HUES6 (cell line): ENCODE measurements at regions not wholly inside any gene's neighbourhood (a gene's known extent, or its start where the extent isn't known, plus 50 kb on each side); places are given as distances from the start of the nearest gene placed in this dataset.

Experiments
- H3K27ac ChIP-seq: 2 replicates; pipeline ENCODE4 v1.7.0; 2013; ENCODE audit warnings: low read depth, mild to moderate bottlenecking, low read length, inconsistent platforms
- H3K27me3 ChIP-seq: 2 replicates; pipeline ENCODE4 v1.6.1; 2013; ENCODE audit warnings: low read length; ENCODE audit not compliant: control insufficient read depth, insufficient read depth
- H3K36me3 ChIP-seq: 2 replicates; pipeline ENCODE4 v1.6.1; 2013; ENCODE audit warnings: low read length; ENCODE audit not compliant: control insufficient read depth, insufficient read depth
- H3K4me1 ChIP-seq: 2 replicates; pipeline ENCODE4 v1.6.1; 2013; ENCODE audit warnings: low read length; ENCODE audit not compliant: control insufficient read depth, insufficient read depth
- H3K4me3 ChIP-seq: 2 replicates; pipeline ENCODE4 v1.5.1; 2013; ENCODE audit warnings: low read depth, low read length
- H3K9ac ChIP-seq: one replicate; pipeline ENCODE4 v1.6.1; 2013; ENCODE audit warnings: mild to moderate bottlenecking, low read length
- H3K9me3 ChIP-seq: 2 replicates; pipeline ENCODE4 v1.6.1; 2013; ENCODE audit warnings: low read depth, low read length; ENCODE audit not compliant: control insufficient read depth, insufficient read depth

DNA sequence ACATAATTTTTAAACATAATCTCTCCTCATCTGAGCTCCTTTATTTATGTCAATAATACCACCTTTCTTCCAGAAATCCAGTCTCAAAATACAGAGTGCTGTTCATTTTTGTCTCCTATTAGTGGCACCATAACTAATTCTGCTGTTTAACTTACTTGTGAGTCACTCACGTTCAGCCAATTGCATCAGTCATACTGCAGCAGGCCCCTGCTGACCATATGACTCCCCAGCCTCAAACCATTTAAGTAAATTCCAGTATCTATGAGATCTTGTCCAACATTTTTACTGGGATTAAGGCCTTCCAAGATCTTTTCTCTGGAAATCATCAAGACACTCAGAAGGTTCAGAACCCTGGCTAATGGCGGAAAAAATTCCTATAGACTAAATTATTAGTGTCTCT is 982.2 kb upstream of the MAP3K7 start:
- Histone ChIP-seq H3K9me3 (no peaks in the 10 kb centered on the region), H3K27ac (no peak overlapping the region), H3K27me3 (no peaks in the 10 kb centered on the region)

DNA sequence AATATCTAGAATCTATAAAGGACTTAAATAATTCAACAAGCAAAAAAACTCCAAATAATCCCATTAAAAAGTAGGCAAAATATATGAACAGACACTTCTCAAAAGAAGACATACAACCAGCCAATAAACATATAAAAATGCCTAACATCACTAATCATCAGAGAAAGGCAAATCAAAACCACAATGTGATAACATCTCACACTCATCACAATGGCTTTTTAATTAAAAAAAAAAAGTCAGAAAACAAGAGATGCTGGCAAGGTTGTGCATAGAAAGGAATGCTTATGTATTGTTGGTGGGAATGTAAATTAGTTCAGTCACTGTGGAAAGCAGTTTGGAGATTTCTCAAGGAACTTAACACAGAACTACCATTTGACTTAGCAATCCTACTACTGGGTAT is 979.6 kb upstream of the MAP3K7 start:
- Histone ChIP-seq H3K9ac (no peak overlapping the region), H3K27me3 (no peaks in the 10 kb centered on the region), H3K4me3 (no peak overlapping the region), H3K4me1 (no peaks in the 10 kb centered on the region), H3K27ac (no peak overlapping the region), H3K36me3 (no peaks in the 10 kb centered on the region), H3K9me3 (no peaks in the 10 kb centered on the region)

More for the DNA sequence above, 982.2 kb upstream of the MAP3K7 start:
- Histone ChIP-seq H3K36me3 (no peaks in the 10 kb centered on the region), H3K9ac (no peak overlapping the region), H3K4me1 (no peaks in the 10 kb centered on the region), H3K4me3 (no peak overlapping the region)

DNA sequence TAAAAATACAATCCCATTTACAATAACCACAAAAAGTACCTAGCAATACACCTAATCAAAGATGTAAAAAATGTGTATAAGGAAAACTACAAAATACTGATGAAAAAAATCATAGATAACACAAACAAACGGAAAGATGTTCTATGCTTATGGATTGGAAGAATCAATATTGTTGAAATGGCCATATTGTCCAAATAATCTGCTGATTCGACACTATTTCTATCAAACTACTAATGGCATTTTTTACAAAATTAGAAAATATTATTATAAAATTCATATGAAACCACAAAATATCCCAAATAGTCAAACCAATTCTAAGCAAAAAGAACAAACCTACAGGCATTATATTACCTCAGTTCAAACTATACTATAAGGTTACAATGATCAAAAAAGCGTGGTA is 978.3 kb upstream of the MAP3K7 start:
- Histone ChIP-seq H3K27ac (no peak overlapping the region), H3K4me3 (no peak overlapping the region), H3K36me3 (no peaks in the 10 kb centered on the region), H3K9ac (no peak overlapping the region), H3K27me3 (no peaks in the 10 kb centered on the region), H3K4me1 (no peaks in the 10 kb centered on the region), H3K9me3 (no peaks in the 10 kb centered on the region)

DNA sequence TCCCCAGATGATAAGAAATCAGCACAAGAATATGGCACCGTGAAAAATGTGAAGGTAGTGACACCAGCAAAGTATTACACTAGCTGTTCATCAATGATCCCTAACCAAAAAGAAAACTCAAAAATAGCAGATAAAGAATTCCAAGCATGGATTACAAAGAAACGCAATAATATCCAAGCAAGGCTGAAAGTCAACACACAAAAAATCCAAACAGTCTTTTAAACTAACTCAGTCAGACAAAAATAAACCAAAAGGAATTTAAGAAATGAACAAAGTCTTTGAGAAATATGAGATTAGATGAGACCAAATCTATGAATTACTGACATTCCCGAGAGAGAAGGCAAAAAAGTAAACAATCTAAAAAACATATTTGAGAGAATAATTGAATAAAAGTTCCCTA is 976.1 kb upstream of the MAP3K7 start:
- Histone ChIP-seq H3K9me3 (peaks cover 5% of the 10 kb centered on the region; the same call in 1 of the 2 replicates), H3K4me3 (no peak overlapping the region), H3K27ac (no peak overlapping the region), H3K27me3 (no peaks in the 10 kb centered on the region), H3K9ac (no peak overlapping the region), H3K4me1 (no peaks in the 10 kb centered on the region), H3K36me3 (no peaks in the 10 kb centered on the region)

DNA sequence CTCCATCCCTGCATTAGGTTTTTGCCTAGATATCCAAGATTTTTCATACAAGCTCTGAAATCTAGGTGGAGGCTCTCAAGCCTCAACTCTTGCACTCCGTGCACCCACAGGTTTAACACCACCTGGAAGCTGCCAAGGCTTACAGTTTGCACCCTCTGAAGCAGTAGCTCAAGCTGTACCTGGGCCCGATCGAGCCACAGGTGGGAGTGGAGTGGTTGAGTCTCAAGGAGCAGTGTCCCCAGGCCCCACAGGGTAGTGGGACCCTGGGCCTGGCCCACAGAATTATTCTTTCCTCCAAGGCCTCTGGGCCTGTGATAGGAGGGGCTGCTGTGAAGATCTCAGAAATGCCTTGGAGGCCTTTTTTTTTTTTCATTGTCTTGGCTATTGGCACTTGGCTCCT is 973.5 kb upstream of the MAP3K7 start:
- H3K27me3 ChIP-seq: no peaks in the 10 kb centered on the region
- H3K27ac ChIP-seq: no peak overlapping the region
- peaks cover 5% of the 10 kb centered on the region; the same call in 1 of the 2 replicates for H3K9me3 ChIP-seq
- H3K4me3 ChIP-seq: no peak overlapping the region
- no peaks in the 10 kb centered on the region for H3K4me1 ChIP-seq
- H3K36me3 ChIP-seq: no peaks in the 10 kb centered on the region
- H3K9ac ChIP-seq: no peak overlapping the region

DNA sequence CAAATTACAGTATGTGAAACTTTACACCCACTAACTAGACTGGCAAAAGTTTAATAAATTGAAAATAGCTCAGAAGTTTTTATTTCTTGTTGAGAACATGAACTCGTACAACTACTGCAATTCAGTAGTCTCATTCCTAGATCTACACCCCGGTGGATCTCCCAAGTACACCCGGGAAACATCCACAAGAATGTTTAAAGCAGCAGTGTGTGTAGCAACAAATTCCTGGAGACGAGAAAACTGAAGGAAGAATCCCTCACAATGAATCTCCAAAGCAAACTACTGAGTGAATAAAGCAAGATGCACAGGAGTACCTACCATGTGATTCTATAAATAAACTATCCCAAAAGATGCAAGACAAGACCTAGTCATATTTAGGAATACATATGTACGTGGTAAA is 954.0 kb upstream of the MAP3K7 start:
- H3K27me3 ChIP-seq: no peaks in the 10 kb centered on the region
- H3K9me3 ChIP-seq: no peaks in the 10 kb centered on the region
- no peaks in the 10 kb centered on the region for H3K36me3 ChIP-seq
- no peak overlapping the region for H3K9ac ChIP-seq
- no peak overlapping the region for H3K27ac ChIP-seq
- H3K4me3 ChIP-seq: no peak overlapping the region
- no peaks in the 10 kb centered on the region for H3K4me1 ChIP-seq

DNA sequence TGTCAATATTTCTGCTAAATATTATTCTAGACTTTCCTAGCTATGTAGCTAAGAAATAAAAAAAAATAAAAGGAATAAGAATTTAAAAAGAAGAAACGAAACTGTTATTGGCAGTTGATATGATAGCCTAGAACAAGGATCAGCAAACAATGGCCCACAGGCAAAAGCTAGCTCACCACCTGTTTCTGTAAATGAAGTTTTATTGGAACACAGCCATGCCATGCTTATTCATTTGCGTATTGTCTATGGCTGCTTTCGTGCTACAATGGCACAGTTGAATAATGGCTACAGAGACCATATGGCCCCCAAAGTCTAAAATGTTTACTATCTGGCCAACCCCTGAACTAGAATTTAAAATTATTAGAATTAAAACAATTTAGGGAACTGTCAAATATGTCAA is 952.6 kb upstream of the MAP3K7 start:
- H3K9me3 ChIP-seq: no peaks in the 10 kb centered on the region
- no peaks in the 10 kb centered on the region for H3K27me3 ChIP-seq
- no peak overlapping the region for H3K27ac ChIP-seq
- H3K4me1 ChIP-seq: no peaks in the 10 kb centered on the region
- H3K4me3 ChIP-seq: no peak overlapping the region
- no peaks in the 10 kb centered on the region for H3K36me3 ChIP-seq
- no peak overlapping the region for H3K9ac ChIP-seq

DNA sequence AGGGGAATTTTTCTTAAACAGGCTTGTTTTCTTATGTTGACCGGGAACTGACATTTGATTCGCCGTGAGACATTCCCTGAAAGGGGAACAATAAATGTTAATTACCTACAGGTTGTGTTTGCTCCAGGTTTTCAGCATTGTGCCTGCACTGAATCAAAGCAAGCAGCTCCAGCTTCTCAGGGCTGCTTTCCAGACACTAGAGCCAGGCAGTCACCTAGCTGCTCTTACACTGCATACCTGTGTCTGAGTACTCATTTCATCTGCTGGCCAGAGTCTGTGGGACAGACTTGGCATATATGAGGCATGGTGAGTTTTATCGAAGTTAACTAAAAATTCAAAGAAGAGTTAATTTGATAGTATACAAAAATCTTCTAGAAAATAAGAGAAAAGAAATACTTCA is 951.8 kb upstream of the MAP3K7 start:
- H3K9me3 ChIP-seq: no peaks in the 10 kb centered on the region
- H3K9ac ChIP-seq: no peak overlapping the region
- H3K36me3 ChIP-seq: no peaks in the 10 kb centered on the region
- H3K27me3 ChIP-seq: no peaks in the 10 kb centered on the region
- H3K4me3 ChIP-seq: no peak overlapping the region
- no peaks in the 10 kb centered on the region for H3K4me1 ChIP-seq
- H3K27ac ChIP-seq: no peak overlapping the region

DNA sequence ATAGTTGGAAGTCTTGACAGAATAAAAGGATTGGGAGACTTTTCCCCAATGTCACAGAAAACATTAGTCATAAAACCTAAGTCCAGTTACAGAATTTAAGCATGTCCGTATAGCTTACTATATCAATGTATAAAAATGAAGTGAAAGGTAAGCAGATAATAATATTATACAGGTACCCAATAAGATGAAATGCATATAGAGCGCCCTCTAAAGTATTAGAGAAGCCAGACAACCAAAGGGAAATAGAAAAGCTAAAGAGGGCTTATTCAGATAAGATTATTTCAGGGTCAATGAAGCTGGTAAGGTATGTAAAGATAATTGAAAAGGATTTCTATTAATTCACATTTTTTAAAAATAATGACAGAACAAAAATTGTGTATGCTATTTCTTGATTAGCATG is 947.7 kb upstream of the MAP3K7 start:
- Histone ChIP-seq H3K27me3 (no peaks in the 10 kb centered on the region), H3K9ac (no peak overlapping the region), H3K9me3 (no peaks in the 10 kb centered on the region), H3K27ac (no peak overlapping the region), H3K36me3 (no peaks in the 10 kb centered on the region), H3K4me3 (no peak overlapping the region), H3K4me1 (no peaks in the 10 kb centered on the region)

DNA sequence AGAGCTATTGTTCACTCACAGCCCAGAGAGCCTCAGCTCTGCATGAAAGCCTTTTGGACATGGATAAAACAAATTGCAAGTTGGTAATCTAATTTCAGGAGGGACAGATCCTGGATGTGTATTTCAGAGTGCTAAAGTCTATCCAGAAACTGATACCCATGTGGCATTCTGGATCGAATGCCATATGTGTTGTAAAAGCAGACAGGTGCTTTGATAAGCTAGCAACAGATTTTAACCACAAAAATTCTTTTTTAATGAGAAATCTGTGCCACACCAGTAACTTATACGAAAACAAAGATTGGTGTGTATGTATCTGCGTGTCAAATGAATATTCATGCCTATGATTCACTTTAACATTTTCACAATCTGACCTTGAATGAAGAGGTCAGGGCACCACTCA is 936.6 kb upstream of the MAP3K7 start:
- no peaks in the 10 kb centered on the region for H3K9me3 ChIP-seq
- no peak overlapping the region for H3K27ac ChIP-seq
- no peaks in the 10 kb centered on the region for H3K36me3 ChIP-seq
- no peak overlapping the region for H3K4me3 ChIP-seq
- no peaks in the 10 kb centered on the region for H3K4me1 ChIP-seq
- no peaks in the 10 kb centered on the region for H3K27me3 ChIP-seq
- no peak overlapping the region for H3K9ac ChIP-seq

DNA sequence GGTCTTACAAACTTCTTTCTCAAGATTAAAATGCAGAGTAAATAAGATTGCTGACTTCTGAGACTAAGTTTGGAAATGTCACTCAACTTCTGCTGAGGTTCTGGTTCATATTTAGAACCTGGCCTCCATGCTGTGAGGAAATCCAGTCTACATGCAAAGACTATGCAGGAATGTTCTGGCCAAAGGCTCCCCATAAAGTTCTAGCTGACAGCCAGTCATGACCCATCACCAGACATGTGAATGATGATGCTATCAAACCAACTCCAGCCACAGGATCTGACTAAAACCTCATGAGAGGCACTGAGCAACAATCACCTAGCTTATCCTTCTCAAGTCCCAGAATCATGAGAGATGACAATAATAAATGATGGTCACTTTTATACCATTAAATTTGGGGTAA is 935.1 kb upstream of the MAP3K7 start:
- H3K9me3 ChIP-seq: no peaks in the 10 kb centered on the region
- no peak overlapping the region for H3K4me3 ChIP-seq
- H3K36me3 ChIP-seq: no peaks in the 10 kb centered on the region
- H3K27me3 ChIP-seq: no peaks in the 10 kb centered on the region
- H3K27ac ChIP-seq: no peak overlapping the region
- H3K9ac ChIP-seq: no peak overlapping the region
- H3K4me1 ChIP-seq: no peaks in the 10 kb centered on the region

DNA sequence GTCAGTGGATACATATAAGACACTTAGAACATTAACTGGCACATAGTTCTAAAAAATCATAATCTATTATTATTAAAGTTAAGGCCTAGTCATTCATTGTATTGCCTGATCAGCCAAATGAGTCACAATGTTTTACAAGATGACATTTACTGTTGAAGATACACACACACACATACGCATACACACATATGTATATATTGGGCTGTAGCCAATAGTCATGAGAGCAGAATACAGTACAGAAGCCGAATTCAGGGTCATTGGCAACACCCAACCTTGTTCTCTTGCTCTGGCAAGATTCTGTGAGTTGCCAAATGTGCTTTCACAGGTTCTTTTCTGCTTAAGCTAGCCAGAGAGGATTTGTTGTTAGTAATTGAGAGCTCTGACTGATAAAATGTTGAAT is 922.8 kb upstream of the MAP3K7 start:
- no peaks in the 10 kb centered on the region for H3K36me3 ChIP-seq
- H3K27ac ChIP-seq: no peak overlapping the region
- H3K9me3 ChIP-seq: peaks cover 8% of the 10 kb centered on the region; the same call in 1 of the 2 replicates
- no peaks in the 10 kb centered on the region for H3K4me1 ChIP-seq
- H3K27me3 ChIP-seq: no peaks in the 10 kb centered on the region
- H3K9ac ChIP-seq: no peak overlapping the region
- no peak overlapping the region for H3K4me3 ChIP-seq
